Activated CD8-positive, alpha-beta T cell treated with anti-CD3 and anti-CD28 coated beads for 36 hours (primary cell): ENCODE measurements at regions not wholly inside any gene's neighbourhood (a gene's known extent, or its start where the extent isn't known, plus 50 kb on each side); places are given as distances from the start of the nearest gene placed in this dataset.
"Not testable (repeated sequence)": the region's sequence is repeated elsewhere in the genome, so short reads cannot be mapped to it uniquely, and the experiment has no call there.

ENCODE experiments used
- ATAC-seq: fragments of 200-7000 bp; cut with Tn5 transposase; one replicate; pipeline ENCODE4 v1.10.0; 2021; ENCODE audit warnings: mild to moderate bottlenecking, moderate library complexity
- CTCF ChIA-PET: fragments of 350-600 bp; sonication (Branson Sonifier 250); formaldehyde crosslinking; loops from one replicate; lab custom pipeline; 2021; ENCODE audit warnings: antibody characterized with exemption; lab: Charles Lee
- POLR2A ChIA-PET: fragments of 350-600 bp; sonication (Branson Sonifier 250); formaldehyde crosslinking; loops from one replicate; lab custom pipeline; 2021; ENCODE audit warnings: antibody characterized with exemption; lab: Charles Lee
- DNase-seq: peaks from one replicate; pipeline ENCODE4 v3.0.0-alpha.2; 2020
- H3K27ac Mint-ChIP-seq: one replicate; pipeline ENCODE4 v1.8.0; 2021; ENCODE audit warnings: mild to moderate bottlenecking, mixed read lengths
- H3K27me3 Mint-ChIP-seq: one replicate; pipeline ENCODE4 v1.8.0; 2021; ENCODE audit warnings: mixed read lengths
- H3K36me3 Mint-ChIP-seq: one replicate; pipeline ENCODE4 v1.8.0; 2021; ENCODE audit warnings: low read depth, mixed read lengths
- H3K4me1 Mint-ChIP-seq: one replicate; pipeline ENCODE4 v1.8.0; 2021; ENCODE audit warnings: low read depth, mixed read lengths
- H3K4me3 Mint-ChIP-seq: one replicate; pipeline ENCODE4 v1.8.0; 2021; ENCODE audit warnings: mild to moderate bottlenecking, moderate library complexity, mixed read lengths
- H3K9me3 Mint-ChIP-seq: one replicate; pipeline ENCODE4 v1.8.0; 2021; ENCODE audit warnings: mixed read lengths
- intact Hi-C: fragments of 100-400 bp; cut with micrococcal nuclease; formaldehyde crosslinking; loops from one replicate; pipeline ENCODE4 v1.10.0; 2022
- TF ChIP-seq, protein P1 (sequence below): fragments of 200-600 bp; IDR thresholded peaks from one replicate; pipeline ENCODE4 v1.8.0; 2022; ENCODE audit warnings: antibody characterized with exemption, mild to moderate bottlenecking

DNA sequence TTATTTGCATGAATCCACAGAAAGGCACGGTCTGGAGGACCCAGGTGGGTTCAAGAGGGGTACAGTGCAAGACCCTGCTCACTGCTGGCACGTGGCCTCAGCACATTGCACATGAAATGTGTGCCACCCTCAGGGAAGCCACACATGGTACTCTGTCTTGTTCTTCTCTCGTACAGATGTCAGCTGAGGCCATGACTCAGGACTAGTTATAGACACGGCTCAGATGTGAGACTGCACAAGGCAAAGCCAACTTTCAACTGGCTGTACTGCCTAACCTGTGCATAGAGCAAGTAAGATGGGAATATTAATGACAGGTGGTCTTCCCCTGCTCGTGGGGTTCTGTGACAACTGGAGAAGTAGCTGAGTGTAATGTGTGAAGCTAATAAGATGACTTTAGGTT lies 249.4 kb upstream of the CTBP2 start:
- CTCF ChIA-PET = no interaction called here
- intact Hi-C loops = no loop called here
- ATAC-seq (no peak), DNase-seq (no peak)
- Mint-ChIP-seq H3K9me3 (no peaks in the 10 kb centered on the region), H3K27ac (no peak overlapping the region), H3K4me1 (no peaks in the 10 kb centered on the region), H3K27me3 (peaks cover 2% of the 10 kb centered on the region), H3K36me3 (no peaks in the 10 kb centered on the region), H3K4me3 (no peak overlapping the region)
- POLR2A ChIA-PET = no interaction called here
- TF ChIP-seq, protein P1, sequence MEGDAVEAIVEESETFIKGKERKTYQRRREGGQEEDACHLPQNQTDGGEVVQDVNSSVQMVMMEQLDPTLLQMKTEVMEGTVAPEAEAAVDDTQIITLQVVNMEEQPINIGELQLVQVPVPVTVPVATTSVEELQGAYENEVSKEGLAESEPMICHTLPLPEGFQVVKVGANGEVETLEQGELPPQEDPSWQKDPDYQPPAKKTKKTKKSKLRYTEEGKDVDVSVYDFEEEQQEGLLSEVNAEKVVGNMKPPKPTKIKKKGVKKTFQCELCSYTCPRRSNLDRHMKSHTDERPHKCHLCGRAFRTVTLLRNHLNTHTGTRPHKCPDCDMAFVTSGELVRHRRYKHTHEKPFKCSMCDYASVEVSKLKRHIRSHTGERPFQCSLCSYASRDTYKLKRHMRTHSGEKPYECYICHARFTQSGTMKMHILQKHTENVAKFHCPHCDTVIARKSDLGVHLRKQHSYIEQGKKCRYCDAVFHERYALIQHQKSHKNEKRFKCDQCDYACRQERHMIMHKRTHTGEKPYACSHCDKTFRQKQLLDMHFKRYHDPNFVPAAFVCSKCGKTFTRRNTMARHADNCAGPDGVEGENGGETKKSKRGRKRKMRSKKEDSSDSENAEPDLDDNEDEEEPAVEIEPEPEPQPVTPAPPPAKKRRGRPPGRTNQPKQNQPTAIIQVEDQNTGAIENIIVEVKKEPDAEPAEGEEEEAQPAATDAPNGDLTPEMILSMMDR = no peak

DNA sequence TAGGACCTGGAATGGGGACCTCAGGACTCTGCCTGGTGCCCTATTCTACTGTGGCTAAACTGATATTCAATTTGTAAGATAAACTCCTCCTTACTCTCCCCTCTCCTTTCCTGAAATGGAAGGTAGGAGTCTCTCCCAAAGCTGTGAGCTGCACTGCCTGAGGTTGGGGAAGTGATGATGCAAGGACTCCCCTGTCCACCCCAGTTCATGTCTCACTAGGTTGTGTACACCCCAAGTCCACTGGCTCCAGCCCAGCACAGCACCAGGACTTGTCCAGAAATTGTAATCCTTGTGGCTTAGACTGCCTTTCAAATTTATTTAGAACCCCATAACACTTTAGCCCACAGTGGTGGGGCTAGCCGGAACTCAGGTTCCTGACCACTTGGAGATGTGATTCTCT lies 247.2 kb upstream of the CTBP2 start:
- Mint-ChIP-seq H3K4me3 (no peak overlapping the region), H3K36me3 (no peaks in the 10 kb centered on the region), H3K4me1 (no peaks in the 10 kb centered on the region), H3K27ac (no peak overlapping the region), H3K27me3 (peaks cover 2% of the 10 kb centered on the region), H3K9me3 (peaks cover 4% of the 10 kb centered on the region)
- no peak for ATAC-seq
- intact Hi-C loops = no loop called here
- ChIA-PET CTCF (no interaction called here), POLR2A (no interaction called here)
- TF ChIP-seq, protein P1 = no peak
- no peak for DNase-seq

DNA sequence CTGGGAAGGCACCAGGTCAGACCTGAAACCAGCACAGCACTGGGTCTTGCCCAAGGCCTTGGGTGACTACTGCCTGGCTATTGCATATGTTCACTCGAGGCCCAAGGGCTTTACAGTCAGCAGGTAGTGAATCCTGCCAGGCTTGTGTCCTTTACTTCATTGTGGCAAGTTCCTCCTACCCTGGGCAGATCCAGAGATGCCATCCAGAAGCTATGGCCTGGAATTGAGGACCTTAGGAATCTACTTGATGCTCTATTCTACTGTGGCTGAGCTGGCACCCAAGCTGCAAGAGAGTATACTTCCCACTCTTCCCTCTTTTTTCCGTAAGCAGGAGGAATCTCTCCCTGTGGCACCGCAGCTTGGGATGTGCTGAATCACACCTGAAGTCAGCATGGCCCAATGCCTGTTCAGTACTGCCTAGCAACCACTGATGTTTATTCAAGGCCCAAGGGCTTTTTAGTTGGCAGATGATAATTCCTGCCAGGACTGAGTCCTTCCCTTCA lies 246.7 kb upstream of the CTBP2 start:
- H3K36me3 Mint-ChIP-seq = no peaks in the 10 kb centered on the region
- POLR2A ChIA-PET = no interaction called here

DNA sequence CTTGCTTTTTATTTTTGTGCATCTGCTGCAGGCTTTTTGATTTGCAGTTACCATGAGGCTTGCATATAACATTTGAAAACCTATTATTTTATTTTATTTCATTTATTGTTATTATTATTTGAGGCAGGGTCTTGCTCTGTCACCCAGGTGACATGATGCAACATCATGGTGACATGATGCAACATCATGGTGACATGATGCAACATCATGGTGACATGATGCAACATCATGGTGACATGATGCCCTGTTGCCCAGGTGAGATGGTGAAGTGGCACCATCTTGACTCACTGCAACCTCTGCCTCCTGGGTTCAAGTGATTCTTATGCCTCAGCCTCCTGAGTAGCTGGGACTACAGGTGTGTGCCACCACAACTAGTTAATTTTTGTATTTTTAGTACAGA lies 244.5 kb upstream of the CTBP2 start:
- POLR2A ChIA-PET, CTCF ChIA-PET, H3K9me3 Mint-ChIP-seq, H3K4me1 Mint-ChIP-seq, H3K27ac Mint-ChIP-seq, intact Hi-C loops, DNase-seq, H3K36me3 Mint-ChIP-seq, H3K4me3 Mint-ChIP-seq, ATAC-seq, H3K27me3 Mint-ChIP-seq: not testable (repeated sequence)

More for the DNA sequence above, 246.7 kb upstream of the CTBP2 start:
- ATAC-seq (no peak), DNase-seq (no peak)
- CTCF ChIA-PET = no interaction called here
- peaks cover 4% of the 10 kb centered on the region for H3K9me3 Mint-ChIP-seq
- H3K27me3 Mint-ChIP-seq = peaks cover 2% of the 10 kb centered on the region
- intact Hi-C loops = no loop called here
- H3K4me3 Mint-ChIP-seq = no peak overlapping the region
- TF ChIP-seq, protein P1 = no peak
- H3K27ac Mint-ChIP-seq = no peak overlapping the region
- H3K4me1 Mint-ChIP-seq = no peaks in the 10 kb centered on the region

DNA sequence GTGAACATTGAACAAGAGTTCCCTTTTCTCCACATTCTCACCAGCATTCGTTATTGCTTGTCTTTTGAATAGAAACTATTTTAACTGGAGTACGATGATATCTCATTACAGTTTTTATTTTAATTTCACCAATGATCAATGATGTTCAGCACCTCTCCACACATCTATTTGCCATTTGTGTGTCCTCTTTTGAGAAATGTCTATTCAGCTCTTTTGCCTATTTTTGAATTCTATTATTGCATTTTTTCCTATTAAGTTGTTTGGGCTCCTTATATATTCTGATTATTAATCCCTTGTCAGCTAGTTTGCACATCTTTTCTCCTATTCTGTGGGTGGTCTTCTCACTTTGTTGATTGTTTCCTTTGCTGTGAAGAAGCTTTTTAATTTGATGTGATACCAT lies 241.1 kb upstream of the CTBP2 start:
- POLR2A ChIA-PET = no interaction called here
- Mint-ChIP-seq H3K9me3 (peaks cover 4% of the 10 kb centered on the region), H3K4me1 (no peaks in the 10 kb centered on the region), H3K27ac (no peak overlapping the region), H3K36me3 (no peaks in the 10 kb centered on the region), H3K27me3 (no peaks in the 10 kb centered on the region), H3K4me3 (no peak overlapping the region)
- CTCF ChIA-PET = no interaction called here
- no peak for ATAC-seq
- DNase-seq = no peak
- intact Hi-C loops = no loop called here
- TF ChIP-seq, protein P1 = no peak

DNA sequence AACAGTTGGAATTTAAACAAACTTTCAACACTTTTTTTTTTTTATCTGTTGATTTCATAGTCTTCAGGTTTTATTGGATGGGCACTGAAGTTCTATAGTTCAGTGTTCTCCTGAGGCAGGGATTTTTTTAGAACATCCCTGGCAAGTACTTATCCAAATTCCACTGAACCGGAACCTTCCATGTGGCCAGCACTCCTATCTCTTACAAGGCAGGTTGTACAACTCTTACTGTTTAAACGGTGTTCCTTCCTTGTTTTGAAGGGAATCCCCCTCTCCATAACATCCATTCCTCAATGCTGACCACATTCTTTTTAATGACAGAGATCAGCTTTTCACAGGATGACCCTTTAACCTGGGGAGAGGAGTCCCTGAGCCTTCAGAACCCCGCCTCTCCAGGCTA lies 238.9 kb upstream of the CTBP2 start:
- TF ChIP-seq, protein P1 = no peak
- ChIA-PET POLR2A (no interaction called here), CTCF (no interaction called here)
- Mint-ChIP-seq H3K36me3 (no peaks in the 10 kb centered on the region), H3K27ac (no peak overlapping the region), H3K4me1 (no peaks in the 10 kb centered on the region), H3K27me3 (peaks cover 2% of the 10 kb centered on the region), H3K9me3 (peaks cover 2% of the 10 kb centered on the region), H3K4me3 (no peak overlapping the region)
- DNase-seq (no peak), ATAC-seq (no peak)
- intact Hi-C loops = no loop called here
